Liver (tissue), 3 donors: ENCODE measurements at regions not wholly inside any gene's neighbourhood (a gene's known extent, or its start where the extent isn't known, plus 50 kb on each side); places are given as distances from the start of the nearest gene placed in this dataset.

Source experiments
- ATF3 ChIP-seq: IDR thresholded peaks from 2 replicates; pipeline ENCODE4 v1.6.1; 2016; ENCODE audit warnings: antibody characterized with exemption
- CTCF ChIP-seq: fragments of 150-350 bp; IDR thresholded peaks from 2 replicates; pipeline ENCODE4 v1.5.1; 2017; ENCODE audit warnings: improper control_type of control experiment, low read depth, low read length; ENCODE audit not compliant: missing input control
- EGR1 ChIP-seq, 2 donors: IDR thresholded peaks; 2 replicates each; pipeline ENCODE4 v1.6.1; 2016 to 2018; ENCODE audit warnings: antibody characterized with exemption in 2 of 2, low read depth in 2 of 2
- FOXA1 ChIP-seq: IDR thresholded peaks from 2 replicates; pipeline ENCODE4 v1.6.1; 2016; ENCODE audit warnings: antibody characterized with exemption
- GABPA ChIP-seq, 2 donors: IDR thresholded peaks in 1 of 2; conservative IDR thresholded peaks in 1 of 2; 2 replicates each; pipeline ENCODE4 v1.6.1; 2016; ENCODE audit warnings: antibody characterized with exemption in 2 of 2, mild to moderate bottlenecking in 1 of 2, moderate library complexity in 1 of 2
- JUND ChIP-seq, 2 donors: IDR thresholded peaks; 2 replicates each; pipeline ENCODE4 v1.6.1; 2016; ENCODE audit warnings: antibody characterized with exemption in 2 of 2
- MAX ChIP-seq: IDR thresholded peaks from 2 replicates; pipeline ENCODE4 v1.6.1; 2016; ENCODE audit warnings: antibody characterized with exemption
- REST ChIP-seq: IDR thresholded peaks from 2 replicates; pipeline ENCODE4 v1.6.1; 2016; ENCODE audit warnings: antibody characterized with exemption, mild to moderate bottlenecking
- SP1 ChIP-seq: IDR thresholded peaks from 2 replicates; pipeline ENCODE4 v1.6.1; 2018; ENCODE audit warnings: antibody characterized with exemption, mild to moderate bottlenecking
- YY1 ChIP-seq: IDR thresholded peaks from 2 replicates; pipeline ENCODE4 v1.6.1; 2016; ENCODE audit warnings: antibody characterized with exemption, mild to moderate bottlenecking
- ZBTB33 ChIP-seq: IDR thresholded peaks from 2 replicates; pipeline ENCODE4 v1.6.1; 2016; ENCODE audit warnings: antibody characterized with exemption
- donor health status: healthy.
- donor health status: healthy.

GRCh38 chr2:193350509-193350908 lies 1155.8 kb upstream of the TMEFF2 start:
- TF ChIP-seq EGR1 (IDR thresholded peaks at IDR 0.05; ENCODE audit: low read depth in 2 of 2) (no peak), MAX (no peak), ATF3 (no peak), CTCF (no peak), REST (no peak), ZBTB33 (no peak), GABPA (IDR thresholded peaks at IDR 0.05 in 1 of 2, conservative IDR thresholded peaks at IDR 0.05 in 1 of 2) (no peak), FOXA1 (no peak), YY1 (no peak), JUND (IDR thresholded peaks at IDR 0.05) (no peak), SP1 (no peak)
